Sigmoid colon (tissue), 4 donors: ENCODE measurements at regions not wholly inside any gene's neighbourhood (a gene's known extent, or its start where the extent isn't known, plus 50 kb on each side); places are given as distances from the start of the nearest gene placed in this dataset.

Experiments
- CTCF ChIP-seq, 4 experiments: fragments of 450-650 bp in 3 of 4; fragments of 200-600 bp in 1 of 4; IDR thresholded peaks; one replicate each; pipeline ENCODE4 v1.5.1; 2016 to 2019; ENCODE audit warnings: antibody characterized with exemption in 4 of 4, mild to moderate bottlenecking in 3 of 4, moderate library complexity in 2 of 4
- POLR2A ChIP-seq, 2 donors: fragments of 450-650 bp; IDR thresholded peaks; one replicate each; pipeline ENCODE4 v1.6.1; 2016; ENCODE audit warnings: antibody characterized with exemption in 2 of 2, mild to moderate bottlenecking in 2 of 2, moderate library complexity in 2 of 2
- POLR2AphosphoS5 ChIP-seq, 4 donors: sonication (generic); formaldehyde crosslinking; IDR thresholded peaks; one replicate each; pipeline ENCODE4 v1.6.1; 2017; ENCODE audit warnings: antibody characterized with exemption in 4 of 4

- no peak for TF ChIP-seq CTCF (IDR thresholded peaks at IDR 0.05)
- TF ChIP-seq POLR2A (IDR thresholded peaks at IDR 0.05) = no peak
- TF ChIP-seq POLR2AphosphoS5 (IDR thresholded peaks at IDR 0.05) = no peak
These were observed 360.5 kb downstream of the FGFR2 start for GRCh38 chr10:121237718-121238117.
